NCI-H82 treated with DMSO at 0.1 percent for 48 hours (cell line): ENCODE measurements at regions not wholly inside any gene's neighbourhood (a gene's known extent, or its start where the extent isn't known, plus 50 kb on each side); places are given as distances from the start of the nearest gene placed in this dataset.

Experiments
- DNase-seq: peaks from one replicate; lab custom pipeline; 2025; ENCODE audit not compliant: unreplicated experiment; lab: John Stamatoyannopoulos, UW

GRCh38 chr12:127656266-127656665, 610.7 kb upstream of the TMEM132C start:
- no peak for DNase-seq

DNA sequence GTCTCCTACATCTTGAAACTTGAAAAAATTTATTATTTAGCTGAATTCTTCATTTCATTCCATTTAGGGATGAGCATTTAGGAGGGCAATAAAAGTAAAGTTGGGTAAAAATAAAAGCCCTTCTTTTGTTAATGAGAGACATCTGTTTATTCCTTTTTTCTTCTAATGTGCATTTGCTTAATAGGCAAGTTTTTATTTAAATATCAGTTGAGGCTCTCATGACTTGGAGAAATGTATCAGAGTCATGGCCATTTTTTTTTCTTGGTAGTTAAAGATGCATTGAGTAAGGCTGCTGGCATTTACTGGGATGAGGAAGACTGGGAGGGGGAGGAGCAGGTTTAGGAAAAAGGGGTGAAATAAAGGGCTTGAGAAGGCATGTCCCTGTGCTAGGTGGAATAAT, 609.9 kb upstream of the TMEM132C start:
- no peak for DNase-seq

DNA sequence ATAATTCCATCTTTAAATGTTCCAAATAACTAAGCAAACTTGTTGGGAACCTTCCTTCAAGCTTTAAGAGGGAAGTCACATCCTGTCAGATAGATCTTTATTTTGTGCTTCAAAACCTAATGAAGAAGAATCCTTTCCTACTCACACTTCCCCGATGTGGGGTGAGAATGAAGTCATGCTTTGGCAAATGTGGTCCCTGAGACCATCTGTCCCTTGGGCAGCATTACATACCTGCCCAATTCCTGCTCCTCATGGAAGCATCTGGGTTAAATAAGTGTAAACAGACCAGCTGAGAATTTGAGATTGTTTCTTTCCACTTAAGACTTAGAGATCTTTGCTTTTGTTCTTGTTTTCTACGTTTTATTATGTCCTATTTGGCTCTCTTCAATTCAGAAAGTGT, 606.0 kb upstream of the TMEM132C start:
- DNase-seq: no peak

GRCh38 chr12:127663716-127664115, 603.3 kb upstream of the TMEM132C start:
- DNase-seq: no peak

DNA sequence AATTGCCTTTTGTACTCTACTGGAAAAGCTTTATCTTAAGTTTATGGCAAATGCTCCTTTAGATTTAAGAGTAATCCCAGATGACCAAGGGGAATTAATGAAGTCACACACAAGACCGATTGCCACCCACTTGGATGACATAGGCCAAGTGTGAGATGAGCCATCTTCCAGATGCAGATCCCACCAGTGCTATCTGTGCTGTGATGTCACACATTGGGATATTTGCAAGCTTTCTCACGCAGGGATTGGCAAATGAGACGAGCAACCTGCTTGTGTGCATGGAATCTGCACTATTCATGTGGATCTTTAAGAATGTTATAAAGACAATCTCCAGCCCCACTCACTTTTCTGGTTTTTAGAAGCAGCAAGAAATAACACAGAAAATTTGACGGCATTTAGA, 602.1 kb upstream of the TMEM132C start:
- DNase-seq: no peak

DNA sequence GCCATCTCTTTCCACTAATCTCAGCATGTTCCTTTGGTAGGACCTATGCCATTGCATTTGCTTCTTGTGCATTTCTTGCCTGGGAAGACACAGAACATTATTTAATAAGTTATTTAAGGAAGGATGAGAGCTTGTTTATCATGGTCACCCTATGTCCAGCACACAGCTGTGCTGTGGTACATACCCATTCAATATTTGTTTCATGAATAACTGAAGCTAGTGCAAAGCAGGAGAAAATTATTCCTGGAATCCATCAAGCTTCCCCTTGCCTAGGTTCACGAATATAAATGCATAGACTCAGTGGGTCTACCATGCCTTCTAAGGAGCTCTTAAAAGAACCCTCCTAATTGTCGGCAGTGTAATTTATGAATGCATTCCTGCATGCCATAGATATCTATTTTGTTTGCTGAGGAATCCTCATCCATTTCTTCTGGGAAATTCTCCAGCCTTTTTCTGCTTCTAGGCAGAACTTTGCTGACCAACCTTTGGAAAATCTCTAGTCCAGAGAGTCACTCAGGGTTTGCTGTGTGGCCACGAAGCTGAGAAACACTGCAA, 599.8 kb upstream of the TMEM132C start:
- DNase-seq: no peak

DNA sequence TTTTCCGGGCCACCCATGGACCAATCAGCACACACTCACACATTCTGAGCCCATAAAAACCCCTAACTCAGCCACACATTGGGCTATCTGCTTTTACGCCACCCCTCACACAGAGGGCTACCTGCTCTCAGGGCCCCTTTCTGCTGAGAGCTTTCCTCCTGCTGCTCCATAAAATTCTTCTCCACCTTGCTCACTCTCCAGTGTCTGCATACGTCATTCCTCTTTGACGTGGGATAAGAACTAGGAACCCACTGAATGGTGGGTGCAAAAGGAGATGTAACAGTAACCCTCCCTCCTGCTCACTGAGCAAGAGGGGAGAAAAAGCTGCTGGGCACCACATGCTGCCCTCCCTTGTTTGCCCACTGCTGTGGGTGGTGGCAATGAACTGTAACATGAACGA, 596.7 kb upstream of the TMEM132C start:
- no peak for DNase-seq

DNA sequence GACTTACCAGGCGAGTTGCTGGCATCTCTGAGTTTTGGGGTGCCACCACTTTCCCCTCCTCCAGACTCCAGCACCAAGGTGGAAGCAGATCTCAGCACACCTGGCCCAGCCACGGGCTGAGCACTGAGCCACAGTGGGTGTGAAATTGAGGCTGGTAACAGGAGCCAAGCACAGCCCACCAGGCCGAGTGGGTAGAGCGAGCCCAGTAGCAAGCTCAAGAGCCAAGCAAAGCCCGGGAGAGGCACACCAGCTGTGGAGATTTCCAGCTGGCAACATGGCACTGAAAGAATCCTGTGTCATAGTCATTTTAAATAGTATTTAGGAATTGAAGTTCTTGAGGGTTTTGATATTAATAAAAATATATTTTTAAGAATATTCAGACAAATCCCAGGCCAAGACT, 596.2 kb upstream of the TMEM132C start:
- DNase-seq: no peak

- DNase-seq: no peak
Observed at GRCh38 chr12:127675936-127676335, 591.0 kb upstream of the TMEM132C start.

DNA sequence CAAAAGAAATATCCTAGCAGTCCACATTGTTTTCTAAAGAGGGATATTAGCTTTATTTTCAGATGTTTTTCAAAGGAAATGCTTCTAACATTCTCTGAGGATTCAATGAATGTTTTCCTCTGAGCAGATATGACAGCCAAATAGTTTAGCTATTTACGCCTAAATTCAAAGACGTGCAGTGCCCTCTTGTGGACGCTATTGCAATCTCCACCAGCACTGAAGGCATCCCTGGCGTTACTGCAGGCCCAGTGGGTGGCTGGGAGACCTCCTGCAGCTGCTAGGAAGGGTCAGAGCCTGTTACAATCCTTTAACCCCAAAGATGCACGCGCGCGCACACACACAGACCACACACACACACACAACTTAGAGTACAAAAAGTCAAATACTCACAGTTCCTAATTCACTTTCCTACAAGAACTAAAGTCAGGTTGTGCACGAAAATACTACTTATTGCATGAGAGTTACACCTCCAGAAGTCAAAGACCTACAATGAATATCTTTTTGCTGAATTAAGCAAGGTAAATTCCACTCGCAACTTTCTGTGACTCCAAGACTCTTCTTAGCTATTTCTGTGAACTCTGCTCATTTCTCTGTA, 589.3 kb upstream of the TMEM132C start:
- peak; percentile 25 for DNase-seq

DNA sequence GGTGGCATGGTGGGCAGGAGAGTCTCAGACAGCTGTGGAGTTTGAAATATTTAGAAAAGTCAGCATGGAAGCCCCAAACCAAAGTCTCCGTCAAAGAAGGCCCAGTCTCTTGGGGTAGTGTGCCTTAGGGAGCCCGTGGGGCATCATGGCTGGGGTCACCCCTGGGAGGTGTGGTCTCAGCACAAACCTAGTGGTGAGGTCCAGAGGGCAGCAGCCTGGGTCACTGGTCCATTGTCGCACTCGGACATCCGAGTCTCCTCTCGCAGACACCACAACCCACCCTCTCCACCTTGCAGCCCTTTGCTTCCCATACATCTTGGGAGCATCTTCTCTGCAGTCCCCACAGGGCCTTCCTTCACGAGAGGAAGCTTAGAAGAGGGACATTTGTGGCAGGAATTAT, 588.0 kb upstream of the TMEM132C start:
- DNase-seq: no peak

GRCh38 chr12:127680516-127680915, 586.5 kb upstream of the TMEM132C start:
- DNase-seq: no peak

GRCh38 chr12:127681151-127681754, 585.7 kb upstream of the TMEM132C start:
- no peak for DNase-seq

GRCh38 chr12:127685491-127685890, 581.5 kb upstream of the TMEM132C start:
- DNase-seq: no peak

DNA sequence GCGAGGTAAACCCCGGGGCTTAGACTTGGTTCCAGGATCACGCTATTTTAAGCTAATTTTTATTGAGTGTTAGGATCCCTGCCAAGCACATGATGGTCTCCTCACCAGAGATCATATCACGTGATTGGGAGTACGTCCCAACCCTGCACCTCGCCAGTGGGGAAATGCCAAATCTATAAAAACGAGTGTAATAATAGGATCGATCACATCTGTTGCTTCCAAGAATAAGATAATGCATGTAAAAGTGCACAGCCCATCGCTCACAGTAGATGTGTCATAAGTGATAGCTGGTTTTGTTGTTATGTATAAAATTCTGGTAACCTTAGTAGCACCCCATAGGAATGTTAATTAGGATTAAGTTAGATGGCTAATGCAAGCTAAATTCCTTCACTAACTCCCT, 581.0 kb upstream of the TMEM132C start:
- DNase-seq: no peak

- no peak for DNase-seq
Observed at GRCh38 chr12:127687181-127687580, 579.8 kb upstream of the TMEM132C start.

DNA sequence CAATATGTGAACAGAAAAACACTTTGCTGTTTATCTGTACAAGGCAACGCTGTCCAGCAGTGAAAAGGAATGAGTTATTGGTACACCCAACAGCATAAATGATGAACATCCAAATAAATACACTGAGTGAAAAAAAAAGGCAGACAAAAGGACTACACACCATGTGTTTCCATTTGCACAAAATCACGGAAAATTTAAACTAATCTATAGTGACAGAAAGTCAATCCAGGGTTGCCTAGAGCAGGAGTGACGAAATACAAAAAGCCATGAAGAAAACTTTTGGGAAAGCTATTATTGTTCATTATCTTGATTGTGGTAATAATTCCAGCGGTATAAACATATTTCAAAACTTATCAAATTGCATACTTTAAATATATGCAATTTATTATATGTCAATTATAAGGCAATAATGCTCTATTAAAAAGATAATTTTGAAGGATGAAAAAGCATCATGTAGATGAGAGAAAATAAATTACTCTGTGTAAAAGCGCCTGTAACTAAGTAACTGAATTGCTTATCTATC, 578.0 kb upstream of the TMEM132C start:
- DNase-seq: no peak

GRCh38 chr12:127690161-127690560, 576.8 kb upstream of the TMEM132C start:
- DNase-seq: no peak

DNA sequence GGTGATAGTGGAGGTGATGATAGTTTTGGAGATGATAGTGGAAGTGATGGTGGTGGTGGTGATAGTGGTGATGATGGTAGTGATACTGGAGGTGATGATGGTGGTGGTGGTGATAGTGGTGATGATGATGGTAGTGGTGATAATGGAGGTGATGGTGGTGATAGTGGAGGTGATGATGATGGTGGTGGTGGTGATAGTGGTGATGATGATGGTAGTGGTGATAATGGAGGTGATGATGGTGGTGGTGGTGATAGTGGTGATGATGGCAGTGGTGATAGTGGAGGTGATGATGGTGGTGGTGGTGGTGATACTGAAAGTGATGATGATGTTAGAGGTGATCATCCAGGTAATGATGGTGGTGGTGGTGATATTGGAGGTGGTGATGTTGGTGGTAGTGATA, 570.0 kb upstream of the TMEM132C start:
- DNase-seq: no peak

DNA sequence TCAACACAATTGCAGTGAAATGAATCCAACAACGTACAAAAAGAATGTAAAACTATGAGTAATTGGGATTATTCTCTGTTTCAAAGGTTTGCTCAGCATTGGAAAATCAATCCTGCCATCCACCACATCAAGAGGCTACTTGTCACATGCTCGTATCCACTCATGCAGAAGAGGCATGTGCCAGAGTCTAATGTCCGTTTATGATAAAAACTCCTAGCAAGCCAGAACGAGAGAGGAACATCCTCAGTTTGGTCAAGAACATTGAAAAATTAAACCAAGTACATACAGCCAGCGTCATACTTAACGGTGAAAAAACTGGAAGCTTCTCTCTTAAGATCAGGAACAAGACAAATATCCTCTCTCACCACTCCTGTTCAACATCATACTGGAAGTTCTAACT, 563.9 kb upstream of the TMEM132C start:
- DNase-seq: no peak

DNA sequence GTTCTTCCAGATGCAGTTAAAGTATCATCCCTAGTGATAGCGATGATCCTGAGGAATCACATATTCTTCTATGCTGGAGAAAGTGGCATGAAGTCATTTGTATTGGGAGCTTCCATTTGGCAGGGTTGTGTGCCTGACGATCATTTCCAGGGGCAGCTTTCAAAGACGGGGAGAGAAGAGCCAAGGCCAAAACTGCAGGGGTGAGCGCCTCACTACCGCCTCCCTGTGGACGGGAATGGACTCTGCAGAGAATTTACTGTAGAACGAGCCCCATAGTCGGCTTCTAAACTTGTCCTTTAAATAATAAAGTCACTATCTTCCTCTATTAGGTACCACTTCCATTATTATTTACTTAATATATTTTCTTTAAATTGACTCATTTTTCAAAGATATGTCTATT, 555.9 kb upstream of the TMEM132C start:
- no peak for DNase-seq

- DNase-seq: no peak
Observed at GRCh38 chr12:127712561-127712960, 554.4 kb upstream of the TMEM132C start.

GRCh38 chr12:127716166-127716565, 550.8 kb upstream of the TMEM132C start:
- DNase-seq: no peak
